HL-60 (cell line): ENCODE measurements at regions not wholly inside any gene's neighbourhood (a gene's known extent, or its start where the extent isn't known, plus 50 kb on each side); places are given as distances from the start of the nearest gene placed in this dataset.

Experiments
- POLR2AphosphoS5 ChIP-seq: IDR thresholded peaks from 2 replicates; pipeline ENCODE4 v1.6.1; 2012; ENCODE audit warnings: low read depth
- TF ChIP-seq, protein P1 (sequence below): IDR thresholded peaks from one replicate; pipeline ENCODE4 v1.5.1; 2011; ENCODE audit warnings: low read length, control low read depth, inconsistent platforms; ENCODE audit not compliant: insufficient read depth
- TF ChIP-seq, protein P2 (sequence below): IDR thresholded peaks from 2 replicates; pipeline ENCODE4 v1.6.1; 2012; ENCODE audit warnings: low read depth; ENCODE audit not compliant: insufficient replicate concordance

DNA sequence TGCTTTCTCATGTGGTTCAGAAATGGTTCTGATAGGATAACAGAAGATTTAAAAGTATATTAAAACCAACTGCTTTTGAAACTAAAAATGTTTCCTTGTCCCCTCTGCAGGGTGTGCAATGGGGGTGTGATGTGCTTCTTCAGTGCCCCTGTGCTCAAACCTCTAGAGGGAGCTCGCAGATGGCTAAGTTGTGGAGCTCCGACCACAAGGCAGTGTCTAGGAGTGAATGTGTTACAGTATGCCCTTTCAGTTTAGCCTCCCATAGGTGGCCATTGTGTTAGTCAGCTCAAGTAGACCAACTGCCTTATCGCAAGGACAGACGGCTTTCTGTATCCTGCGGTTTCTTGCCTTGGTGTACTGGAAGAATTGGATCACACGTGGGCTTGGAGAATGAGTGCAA is 130.5 kb downstream of the TENT5D start:
- TF ChIP-seq, protein P1, sequence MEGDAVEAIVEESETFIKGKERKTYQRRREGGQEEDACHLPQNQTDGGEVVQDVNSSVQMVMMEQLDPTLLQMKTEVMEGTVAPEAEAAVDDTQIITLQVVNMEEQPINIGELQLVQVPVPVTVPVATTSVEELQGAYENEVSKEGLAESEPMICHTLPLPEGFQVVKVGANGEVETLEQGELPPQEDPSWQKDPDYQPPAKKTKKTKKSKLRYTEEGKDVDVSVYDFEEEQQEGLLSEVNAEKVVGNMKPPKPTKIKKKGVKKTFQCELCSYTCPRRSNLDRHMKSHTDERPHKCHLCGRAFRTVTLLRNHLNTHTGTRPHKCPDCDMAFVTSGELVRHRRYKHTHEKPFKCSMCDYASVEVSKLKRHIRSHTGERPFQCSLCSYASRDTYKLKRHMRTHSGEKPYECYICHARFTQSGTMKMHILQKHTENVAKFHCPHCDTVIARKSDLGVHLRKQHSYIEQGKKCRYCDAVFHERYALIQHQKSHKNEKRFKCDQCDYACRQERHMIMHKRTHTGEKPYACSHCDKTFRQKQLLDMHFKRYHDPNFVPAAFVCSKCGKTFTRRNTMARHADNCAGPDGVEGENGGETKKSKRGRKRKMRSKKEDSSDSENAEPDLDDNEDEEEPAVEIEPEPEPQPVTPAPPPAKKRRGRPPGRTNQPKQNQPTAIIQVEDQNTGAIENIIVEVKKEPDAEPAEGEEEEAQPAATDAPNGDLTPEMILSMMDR: no peak
- TF ChIP-seq, protein P2, sequence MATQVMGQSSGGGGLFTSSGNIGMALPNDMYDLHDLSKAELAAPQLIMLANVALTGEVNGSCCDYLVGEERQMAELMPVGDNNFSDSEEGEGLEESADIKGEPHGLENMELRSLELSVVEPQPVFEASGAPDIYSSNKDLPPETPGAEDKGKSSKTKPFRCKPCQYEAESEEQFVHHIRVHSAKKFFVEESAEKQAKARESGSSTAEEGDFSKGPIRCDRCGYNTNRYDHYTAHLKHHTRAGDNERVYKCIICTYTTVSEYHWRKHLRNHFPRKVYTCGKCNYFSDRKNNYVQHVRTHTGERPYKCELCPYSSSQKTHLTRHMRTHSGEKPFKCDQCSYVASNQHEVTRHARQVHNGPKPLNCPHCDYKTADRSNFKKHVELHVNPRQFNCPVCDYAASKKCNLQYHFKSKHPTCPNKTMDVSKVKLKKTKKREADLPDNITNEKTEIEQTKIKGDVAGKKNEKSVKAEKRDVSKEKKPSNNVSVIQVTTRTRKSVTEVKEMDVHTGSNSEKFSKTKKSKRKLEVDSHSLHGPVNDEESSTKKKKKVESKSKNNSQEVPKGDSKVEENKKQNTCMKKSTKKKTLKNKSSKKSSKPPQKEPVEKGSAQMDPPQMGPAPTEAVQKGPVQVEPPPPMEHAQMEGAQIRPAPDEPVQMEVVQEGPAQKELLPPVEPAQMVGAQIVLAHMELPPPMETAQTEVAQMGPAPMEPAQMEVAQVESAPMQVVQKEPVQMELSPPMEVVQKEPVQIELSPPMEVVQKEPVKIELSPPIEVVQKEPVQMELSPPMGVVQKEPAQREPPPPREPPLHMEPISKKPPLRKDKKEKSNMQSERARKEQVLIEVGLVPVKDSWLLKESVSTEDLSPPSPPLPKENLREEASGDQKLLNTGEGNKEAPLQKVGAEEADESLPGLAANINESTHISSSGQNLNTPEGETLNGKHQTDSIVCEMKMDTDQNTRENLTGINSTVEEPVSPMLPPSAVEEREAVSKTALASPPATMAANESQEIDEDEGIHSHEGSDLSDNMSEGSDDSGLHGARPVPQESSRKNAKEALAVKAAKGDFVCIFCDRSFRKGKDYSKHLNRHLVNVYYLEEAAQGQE: no peak
- TF ChIP-seq POLR2AphosphoS5: no peak
